ENCODE measurements at regions not wholly inside any gene's neighbourhood (a gene's known extent, or its start where the extent isn't known, plus 50 kb on each side); places are given as distances from the start of the nearest gene placed in this dataset.
"Not testable (repeated sequence)": the region's sequence is repeated elsewhere in the genome, so short reads cannot be mapped to it uniquely, and the experiment has no call there.

DNA sequence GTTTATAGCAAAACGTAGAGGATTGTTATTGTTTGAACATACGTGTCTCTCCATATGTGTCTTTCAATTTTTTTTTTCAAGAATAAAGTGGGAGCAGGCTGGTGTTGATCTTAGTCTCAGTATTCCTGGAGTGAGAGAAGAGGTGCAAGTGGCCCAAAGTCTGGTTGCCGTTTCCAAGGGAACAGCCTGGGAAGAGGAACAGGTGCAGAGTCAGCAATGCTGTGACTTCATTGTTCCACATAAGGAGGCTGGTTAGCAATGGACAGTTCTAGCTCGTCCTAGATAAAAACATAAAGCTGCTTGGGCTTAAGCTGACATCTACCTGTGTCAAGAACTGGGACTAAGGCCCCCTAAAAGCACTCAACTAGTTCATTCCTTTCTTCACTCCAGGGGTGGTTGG lies 626.6 kb upstream of the TPK1 start:
- H3K4me3 ChIP-seq (ENCODE audit: low read length): no peak overlapping the region
- no peaks in the 10 kb centered on the region for H3K79me2 ChIP-seq (ENCODE audit: control insufficient read depth, low read length)
- no peaks in the 10 kb centered on the region for H3K9me2 ChIP-seq (replicated peaks; ENCODE audit: control insufficient read depth, low read length)
- no peaks in the 10 kb centered on the region for H3K27me3 ChIP-seq (ENCODE audit: control insufficient read depth, low read length)
- H3K9me3 ChIP-seq (ENCODE audit: control insufficient read depth, insufficient read depth, low read length): no peaks in the 10 kb centered on the region
- H3K4me1 ChIP-seq (ENCODE audit: control insufficient read depth, low read length): no peaks in the 10 kb centered on the region
- TF ChIP-seq, protein P1, sequence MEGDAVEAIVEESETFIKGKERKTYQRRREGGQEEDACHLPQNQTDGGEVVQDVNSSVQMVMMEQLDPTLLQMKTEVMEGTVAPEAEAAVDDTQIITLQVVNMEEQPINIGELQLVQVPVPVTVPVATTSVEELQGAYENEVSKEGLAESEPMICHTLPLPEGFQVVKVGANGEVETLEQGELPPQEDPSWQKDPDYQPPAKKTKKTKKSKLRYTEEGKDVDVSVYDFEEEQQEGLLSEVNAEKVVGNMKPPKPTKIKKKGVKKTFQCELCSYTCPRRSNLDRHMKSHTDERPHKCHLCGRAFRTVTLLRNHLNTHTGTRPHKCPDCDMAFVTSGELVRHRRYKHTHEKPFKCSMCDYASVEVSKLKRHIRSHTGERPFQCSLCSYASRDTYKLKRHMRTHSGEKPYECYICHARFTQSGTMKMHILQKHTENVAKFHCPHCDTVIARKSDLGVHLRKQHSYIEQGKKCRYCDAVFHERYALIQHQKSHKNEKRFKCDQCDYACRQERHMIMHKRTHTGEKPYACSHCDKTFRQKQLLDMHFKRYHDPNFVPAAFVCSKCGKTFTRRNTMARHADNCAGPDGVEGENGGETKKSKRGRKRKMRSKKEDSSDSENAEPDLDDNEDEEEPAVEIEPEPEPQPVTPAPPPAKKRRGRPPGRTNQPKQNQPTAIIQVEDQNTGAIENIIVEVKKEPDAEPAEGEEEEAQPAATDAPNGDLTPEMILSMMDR (IDR thresholded peaks at IDR 0.05; ENCODE audit: low read depth, low read length, poor library complexity, severe bottlenecking): no peak
- no peak for TF ChIP-seq EZH2phosphoT487 (IDR thresholded peaks at IDR 0.05; ENCODE audit: borderline replicate concordance, low read length)
- H3K4me2 ChIP-seq (ENCODE audit: low read length): no peak overlapping the region
- H4K20me1 ChIP-seq (ENCODE audit: control insufficient read depth, insufficient read depth, low read depth, low read length): no peaks in the 10 kb centered on the region
- no peak overlapping the region for H3K27ac ChIP-seq (ENCODE audit: low read depth, low read length)
- H3F3A ChIP-seq (ENCODE audit: control insufficient read depth, insufficient read depth): no peaks in the 10 kb centered on the region
- no peaks in the 10 kb centered on the region for H3K36me3 ChIP-seq (ENCODE audit: control insufficient read depth, low read length)

DNA sequence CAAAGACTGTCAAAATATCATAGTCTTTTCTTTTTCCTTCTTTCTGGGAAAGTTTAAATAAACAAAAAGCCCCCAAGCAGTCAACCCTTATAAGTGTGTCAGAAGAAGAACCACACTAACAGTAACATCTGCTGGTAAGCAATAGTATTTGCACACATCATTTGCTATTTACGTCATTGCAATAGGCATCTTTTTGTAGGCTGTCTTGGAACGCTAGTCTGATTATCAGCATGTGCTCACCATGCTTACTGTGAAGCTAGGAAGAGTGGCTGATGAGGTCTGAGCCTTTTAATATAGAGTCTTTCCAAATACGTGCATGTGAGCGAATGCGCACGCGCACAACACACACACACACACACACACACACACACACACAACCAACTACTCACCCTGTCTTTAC lies 599.0 kb upstream of the TPK1 start:
- H3K9me3 ChIP-seq (ENCODE audit: control insufficient read depth, insufficient read depth, low read length): no peaks in the 10 kb centered on the region
- H3K9me2 ChIP-seq (replicated peaks; ENCODE audit: control insufficient read depth, low read length): no peaks in the 10 kb centered on the region
- no peaks in the 10 kb centered on the region for H3K27me3 ChIP-seq (ENCODE audit: control insufficient read depth, low read length)
- H3K4me2 ChIP-seq (ENCODE audit: low read length): no peak overlapping the region
- no peaks in the 10 kb centered on the region for H3K4me1 ChIP-seq (ENCODE audit: control insufficient read depth, low read length)
- H3F3A ChIP-seq (ENCODE audit: control insufficient read depth, insufficient read depth): no peaks in the 10 kb centered on the region
- no peak overlapping the region for H3K27ac ChIP-seq (ENCODE audit: low read depth, low read length)
- TF ChIP-seq, protein P1 (IDR thresholded peaks at IDR 0.05; ENCODE audit: low read depth, low read length, poor library complexity, severe bottlenecking): no peak
- no peak for TF ChIP-seq EZH2phosphoT487 (IDR thresholded peaks at IDR 0.05; ENCODE audit: borderline replicate concordance, low read length)
- no peak overlapping the region for H3K4me3 ChIP-seq (ENCODE audit: low read length)
- H3K79me2 ChIP-seq (ENCODE audit: control insufficient read depth, low read length): no peaks in the 10 kb centered on the region
- no peaks in the 10 kb centered on the region for H3K36me3 ChIP-seq (ENCODE audit: control insufficient read depth, low read length)
- no peaks in the 10 kb centered on the region for H4K20me1 ChIP-seq (ENCODE audit: control insufficient read depth, insufficient read depth, low read depth, low read length)

DNA sequence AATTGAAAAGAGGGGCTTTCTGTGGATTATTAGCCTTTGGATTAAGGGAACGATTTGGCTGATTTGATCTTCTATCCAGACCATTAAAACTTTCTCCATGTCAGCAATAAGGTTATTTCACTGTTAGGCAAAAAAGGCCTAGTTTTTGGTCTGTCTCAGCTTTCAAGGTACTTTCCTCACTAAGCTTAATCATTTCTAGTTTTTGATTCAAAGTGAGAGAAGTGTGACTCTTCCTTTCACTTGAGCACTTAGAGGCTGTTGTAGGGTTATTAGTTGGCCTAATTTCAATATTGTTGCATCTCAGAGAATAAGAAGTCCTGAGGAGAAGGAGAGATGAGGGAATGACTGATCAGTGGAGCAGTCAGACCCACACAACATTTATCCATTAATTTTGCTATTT lies 596.0 kb upstream of the TPK1 start:
- no peak overlapping the region for H3K4me3 ChIP-seq (ENCODE audit: low read length)
- H3K4me1 ChIP-seq (ENCODE audit: control insufficient read depth, low read length): no peaks in the 10 kb centered on the region
- no peaks in the 10 kb centered on the region for H3F3A ChIP-seq (ENCODE audit: control insufficient read depth, insufficient read depth)
- TF ChIP-seq, protein P1 (IDR thresholded peaks at IDR 0.05; ENCODE audit: low read depth, low read length, poor library complexity, severe bottlenecking): no peak
- TF ChIP-seq EZH2phosphoT487 (IDR thresholded peaks at IDR 0.05; ENCODE audit: borderline replicate concordance, low read length): no peak
- H3K27ac ChIP-seq (ENCODE audit: low read depth, low read length): no peak overlapping the region
- no peaks in the 10 kb centered on the region for H3K9me2 ChIP-seq (replicated peaks; ENCODE audit: control insufficient read depth, low read length)
- no peaks in the 10 kb centered on the region for H3K36me3 ChIP-seq (ENCODE audit: control insufficient read depth, low read length)
- no peak overlapping the region for H3K4me2 ChIP-seq (ENCODE audit: low read length)
- H3K9me3 ChIP-seq (ENCODE audit: control insufficient read depth, insufficient read depth, low read length): no peaks in the 10 kb centered on the region
- H3K79me2 ChIP-seq (ENCODE audit: control insufficient read depth, low read length): no peaks in the 10 kb centered on the region
- H3K27me3 ChIP-seq (ENCODE audit: control insufficient read depth, low read length): no peaks in the 10 kb centered on the region
- no peaks in the 10 kb centered on the region for H4K20me1 ChIP-seq (ENCODE audit: control insufficient read depth, insufficient read depth, low read depth, low read length)

DNA sequence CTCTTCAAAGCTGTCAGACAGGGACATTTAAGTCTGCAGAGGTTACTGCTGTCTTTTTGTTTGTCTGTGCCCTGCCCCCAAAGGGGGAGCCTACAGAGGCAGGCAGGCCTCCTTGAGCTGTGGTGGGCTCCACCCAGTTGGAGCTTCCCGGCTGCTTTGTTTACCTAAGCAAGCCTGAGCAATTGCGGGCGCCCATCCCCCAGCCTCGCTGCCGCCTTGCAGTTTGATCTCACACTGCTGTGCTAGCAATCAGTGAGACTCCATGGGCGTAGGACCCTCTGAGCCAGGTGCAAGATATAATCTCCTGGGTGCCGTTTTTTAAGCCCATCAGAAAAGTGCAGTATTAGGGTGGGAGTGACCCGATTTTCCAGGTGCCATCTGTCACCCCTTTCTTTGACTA lies 582.6 kb upstream of the TPK1 start:
- not testable (repeated sequence) for H3K4me3 ChIP-seq (ENCODE audit: low read length); H3K27ac ChIP-seq (ENCODE audit: low read depth, low read length); H4K20me1 ChIP-seq (ENCODE audit: control insufficient read depth, insufficient read depth, low read depth, low read length); H3K4me2 ChIP-seq (ENCODE audit: low read length); H3K27me3 ChIP-seq (ENCODE audit: control insufficient read depth, low read length); H3K9me3 ChIP-seq (ENCODE audit: control insufficient read depth, insufficient read depth, low read length); H3K79me2 ChIP-seq (ENCODE audit: control insufficient read depth, low read length); H3F3A ChIP-seq (ENCODE audit: control insufficient read depth, insufficient read depth); H3K36me3 ChIP-seq (ENCODE audit: control insufficient read depth, low read length); H3K4me1 ChIP-seq (ENCODE audit: control insufficient read depth, low read length); H3K9me2 ChIP-seq (replicated peaks; ENCODE audit: control insufficient read depth, low read length)
